ENCODE measurements at regions not wholly inside any gene's neighbourhood (a gene's known extent, or its start where the extent isn't known, plus 50 kb on each side); places are given as distances from the start of the nearest gene placed in this dataset.

DNA sequence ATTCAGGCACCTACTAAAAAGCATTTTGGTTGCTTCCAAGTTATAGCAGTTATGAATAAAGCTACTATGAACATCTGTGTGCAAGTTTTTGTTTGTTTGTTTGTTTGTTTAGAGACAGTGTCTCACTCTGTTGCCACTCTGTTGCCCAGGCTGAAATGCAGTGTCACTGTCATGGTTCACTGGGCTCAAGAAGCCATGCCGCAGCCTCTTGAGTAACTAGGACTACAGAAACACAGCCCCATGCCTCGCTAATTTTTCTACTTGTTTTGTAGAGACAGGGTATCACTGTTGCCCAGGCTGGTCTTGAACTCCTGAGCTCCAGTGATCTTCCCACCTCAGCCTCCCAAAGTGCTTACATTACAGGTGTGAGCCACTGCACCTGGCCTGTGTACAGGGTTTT is 795.9 kb downstream of the EPHA7 start:
- no peak for TF ChIP-seq EZH2 (IDR thresholded peaks at IDR 0.05; ENCODE audit: borderline replicate concordance, low read length)
- TF ChIP-seq, protein P1, sequence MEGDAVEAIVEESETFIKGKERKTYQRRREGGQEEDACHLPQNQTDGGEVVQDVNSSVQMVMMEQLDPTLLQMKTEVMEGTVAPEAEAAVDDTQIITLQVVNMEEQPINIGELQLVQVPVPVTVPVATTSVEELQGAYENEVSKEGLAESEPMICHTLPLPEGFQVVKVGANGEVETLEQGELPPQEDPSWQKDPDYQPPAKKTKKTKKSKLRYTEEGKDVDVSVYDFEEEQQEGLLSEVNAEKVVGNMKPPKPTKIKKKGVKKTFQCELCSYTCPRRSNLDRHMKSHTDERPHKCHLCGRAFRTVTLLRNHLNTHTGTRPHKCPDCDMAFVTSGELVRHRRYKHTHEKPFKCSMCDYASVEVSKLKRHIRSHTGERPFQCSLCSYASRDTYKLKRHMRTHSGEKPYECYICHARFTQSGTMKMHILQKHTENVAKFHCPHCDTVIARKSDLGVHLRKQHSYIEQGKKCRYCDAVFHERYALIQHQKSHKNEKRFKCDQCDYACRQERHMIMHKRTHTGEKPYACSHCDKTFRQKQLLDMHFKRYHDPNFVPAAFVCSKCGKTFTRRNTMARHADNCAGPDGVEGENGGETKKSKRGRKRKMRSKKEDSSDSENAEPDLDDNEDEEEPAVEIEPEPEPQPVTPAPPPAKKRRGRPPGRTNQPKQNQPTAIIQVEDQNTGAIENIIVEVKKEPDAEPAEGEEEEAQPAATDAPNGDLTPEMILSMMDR (conservative IDR thresholded peaks at IDR 0.05 in 1 of 2, IDR thresholded peaks at IDR 0.05 in 1 of 2; ENCODE audit: extremely low read depth in 1 of 2, insufficient read depth in 1 of 2, low read depth in 1 of 2, low read length in 2 of 2): no peak

Data from mammary epithelial cell (primary cell).